SU-DHL-6 (cell line): ENCODE measurements at regions not wholly inside any gene's neighbourhood (a gene's known extent, or its start where the extent isn't known, plus 50 kb on each side); places are given as distances from the start of the nearest gene placed in this dataset.

Experiments used
- EZH2phosphoT487 ChIP-seq: fragments of 200-600 bp; sonication (generic), shearing (Covaris generic); conservative IDR thresholded peaks from 2 replicates; pipeline ENCODE4 v1.6.1; 2018; ENCODE audit warnings: mild to moderate bottlenecking, antibody characterized with exemption, low read length, moderate library complexity, mixed read lengths
- TF ChIP-seq, protein P1 (sequence below): fragments of 200-600 bp; sonication (generic); IDR thresholded peaks from one replicate; pipeline ENCODE4 v1.5.1; 2017; ENCODE audit warnings: antibody characterized with exemption, mild to moderate bottlenecking, low read length, moderate library complexity; ENCODE audit not compliant: insufficient read depth, poor library complexity, severe bottlenecking

DNA sequence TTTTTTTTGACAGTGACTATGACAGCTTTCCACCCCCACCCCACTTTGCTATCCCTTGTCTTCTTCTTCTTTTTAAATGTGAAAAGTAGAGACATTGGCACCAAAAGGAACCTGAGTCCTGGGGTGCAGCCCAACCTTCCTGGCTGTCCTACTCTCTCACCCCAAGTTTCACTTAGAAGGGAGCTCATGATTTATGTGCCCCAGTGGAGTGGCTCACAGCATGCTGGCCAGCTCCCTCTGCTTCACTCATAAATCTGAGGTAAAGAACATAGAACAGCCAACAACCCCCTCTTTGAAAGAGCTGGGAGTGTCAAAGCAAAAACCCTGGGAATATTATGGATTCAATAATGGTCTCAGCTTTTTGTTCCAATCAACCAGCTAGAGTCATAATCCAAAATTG lies 196.3 kb upstream of the DAPK1 start:
- TF ChIP-seq, protein P1, sequence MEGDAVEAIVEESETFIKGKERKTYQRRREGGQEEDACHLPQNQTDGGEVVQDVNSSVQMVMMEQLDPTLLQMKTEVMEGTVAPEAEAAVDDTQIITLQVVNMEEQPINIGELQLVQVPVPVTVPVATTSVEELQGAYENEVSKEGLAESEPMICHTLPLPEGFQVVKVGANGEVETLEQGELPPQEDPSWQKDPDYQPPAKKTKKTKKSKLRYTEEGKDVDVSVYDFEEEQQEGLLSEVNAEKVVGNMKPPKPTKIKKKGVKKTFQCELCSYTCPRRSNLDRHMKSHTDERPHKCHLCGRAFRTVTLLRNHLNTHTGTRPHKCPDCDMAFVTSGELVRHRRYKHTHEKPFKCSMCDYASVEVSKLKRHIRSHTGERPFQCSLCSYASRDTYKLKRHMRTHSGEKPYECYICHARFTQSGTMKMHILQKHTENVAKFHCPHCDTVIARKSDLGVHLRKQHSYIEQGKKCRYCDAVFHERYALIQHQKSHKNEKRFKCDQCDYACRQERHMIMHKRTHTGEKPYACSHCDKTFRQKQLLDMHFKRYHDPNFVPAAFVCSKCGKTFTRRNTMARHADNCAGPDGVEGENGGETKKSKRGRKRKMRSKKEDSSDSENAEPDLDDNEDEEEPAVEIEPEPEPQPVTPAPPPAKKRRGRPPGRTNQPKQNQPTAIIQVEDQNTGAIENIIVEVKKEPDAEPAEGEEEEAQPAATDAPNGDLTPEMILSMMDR = no peak
- TF ChIP-seq EZH2phosphoT487 = no peak
